Retina (tissue), 1 donor: ENCODE measurements at regions not wholly inside any gene's neighbourhood (a gene's known extent, or its start where the extent isn't known, plus 50 kb on each side); places are given as distances from the start of the nearest gene placed in this dataset.

Source experiments
- DNase-seq: peaks from one replicate; pipeline ENCODE4 v3.0.0-alpha.2; 2016

DNA sequence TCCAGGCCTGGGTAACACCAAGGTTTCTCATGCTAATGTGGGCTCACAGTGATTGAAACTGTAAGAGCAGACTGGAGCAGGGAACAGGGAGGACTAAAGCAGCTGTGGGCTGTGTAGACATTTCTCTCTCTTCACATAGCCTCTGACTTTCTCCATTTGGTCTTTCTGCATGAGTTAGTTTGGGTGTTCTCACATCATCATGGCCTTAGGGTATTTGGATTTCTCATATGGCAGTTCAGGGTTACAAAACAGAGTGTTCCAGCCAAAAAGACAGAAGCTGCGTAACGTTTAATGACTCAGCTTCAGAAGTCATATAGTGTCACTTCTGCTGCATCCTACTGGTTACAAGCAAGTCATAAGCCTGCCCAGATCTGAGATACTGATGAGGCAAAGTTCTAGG lies 52.0 kb upstream of the OSBPL8 start:
- DNase-seq: no peak

- no peak for DNase-seq
These were observed 54.8 kb upstream of the OSBPL8 start for GRCh38 chr12:76614364-76614763.

- DNase-seq: no peak
These were observed 58.5 kb upstream of the OSBPL8 start for GRCh38 chr12:76618031-76618430.

DNA sequence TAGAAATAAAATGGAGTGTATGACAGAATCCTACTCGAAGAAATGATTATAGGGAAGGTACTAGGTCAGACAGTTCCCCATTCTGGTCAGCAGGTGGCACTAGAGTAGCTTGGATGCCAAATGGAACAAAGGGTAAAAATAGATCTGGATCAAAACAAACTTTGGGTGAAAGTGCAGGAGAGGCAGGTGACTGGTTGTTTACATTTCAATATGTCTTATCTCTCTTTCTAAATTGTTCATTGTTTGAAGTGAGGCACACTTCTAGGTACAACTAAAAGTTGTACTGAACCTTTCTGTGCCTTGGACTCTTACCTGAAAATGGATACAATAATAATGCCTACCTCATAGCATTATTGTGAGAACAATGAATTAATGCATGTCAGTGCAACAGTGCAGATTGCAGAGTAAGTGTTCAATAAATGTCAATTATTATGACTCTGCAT lies 62.0 kb upstream of the OSBPL8 start:
- DNase-seq: peak; percentile 63

- DNase-seq: no peak
These were observed 62.8 kb upstream of the OSBPL8 start for GRCh38 chr12:76622351-76622750.

GRCh38 chr12:76622915-76623314 lies 63.3 kb upstream of the OSBPL8 start:
- DNase-seq: no peak

DNA sequence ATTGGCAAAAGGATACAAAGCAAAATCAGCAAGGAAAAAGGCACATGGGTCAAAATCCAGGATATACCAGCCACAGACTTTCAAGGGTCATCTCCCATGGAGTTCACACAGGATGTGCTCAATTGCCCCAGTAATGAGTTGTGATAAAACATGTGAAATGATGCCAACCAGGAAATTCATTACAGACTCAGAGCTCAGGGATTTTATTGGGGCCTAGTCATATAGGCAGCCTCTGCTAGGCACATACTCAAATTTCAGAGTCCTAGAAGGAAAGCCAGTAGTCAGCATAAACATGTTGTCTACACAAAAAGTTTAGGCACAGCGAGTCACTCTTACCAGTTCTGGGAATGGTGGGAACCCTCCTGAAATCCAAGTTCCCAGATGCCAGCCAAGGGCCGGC lies 64.4 kb upstream of the OSBPL8 start:
- no peak for DNase-seq

- DNase-seq: no peak
These were observed 68.0 kb upstream of the OSBPL8 start for GRCh38 chr12:76627346-76628135.

DNA sequence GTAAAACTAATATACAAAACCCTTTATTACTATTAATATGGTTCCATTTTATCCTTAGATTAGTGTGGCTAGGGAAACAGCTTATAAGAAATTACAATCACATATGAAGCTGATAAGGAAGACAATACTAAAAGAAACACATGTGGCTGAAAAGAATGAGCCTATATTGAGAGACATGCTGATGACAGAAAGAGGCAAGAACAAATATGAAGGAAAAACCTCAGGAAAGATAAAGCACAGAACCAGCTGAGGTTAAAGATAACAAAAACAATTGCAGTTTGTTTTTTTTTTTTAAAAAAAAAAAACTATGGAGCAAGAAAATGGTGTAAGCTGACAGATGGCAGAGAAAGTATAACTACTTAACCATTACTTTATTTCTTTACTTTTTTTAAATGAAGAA lies 69.2 kb upstream of the OSBPL8 start:
- no peak for DNase-seq

GRCh38 chr12:76631741-76632140 lies 72.2 kb upstream of the OSBPL8 start:
- no peak for DNase-seq

- DNase-seq: no peak
These were observed 73.8 kb upstream of the OSBPL8 start for GRCh38 chr12:76633415-76633814.

DNA sequence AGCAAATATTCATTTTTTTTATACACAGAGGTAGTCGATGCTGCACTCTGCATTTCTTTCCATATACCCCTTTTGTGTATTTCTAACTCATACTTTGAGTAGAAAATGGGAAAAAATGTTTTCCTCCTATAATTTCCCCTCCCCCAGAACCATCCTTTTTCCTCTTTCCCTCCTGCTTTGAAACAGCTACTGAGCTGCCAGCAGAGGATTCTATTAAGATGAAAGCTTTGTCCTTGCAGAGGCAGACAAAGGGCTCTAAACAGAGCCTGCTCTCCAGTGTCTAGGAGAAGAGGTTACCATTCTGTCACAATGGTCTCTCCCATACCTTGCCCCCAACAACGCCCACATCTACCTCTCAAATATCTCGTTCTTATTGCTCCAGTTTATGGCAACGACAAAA lies 74.6 kb upstream of the OSBPL8 start:
- DNase-seq: no peak

GRCh38 chr12:76636121-76636692 lies 76.6 kb upstream of the OSBPL8 start:
- DNase-seq: no peak

- no peak for DNase-seq
These were observed 78.2 kb upstream of the OSBPL8 start for GRCh38 chr12:76637807-76638206.

- DNase-seq: no peak
These were observed 80.1 kb upstream of the OSBPL8 start for GRCh38 chr12:76639646-76640045.

GRCh38 chr12:76641073-76641472 lies 81.5 kb upstream of the OSBPL8 start:
- DNase-seq: no peak

- DNase-seq: no peak
These were observed 82.4 kb upstream of the OSBPL8 start for GRCh38 chr12:76641961-76642360.

DNA sequence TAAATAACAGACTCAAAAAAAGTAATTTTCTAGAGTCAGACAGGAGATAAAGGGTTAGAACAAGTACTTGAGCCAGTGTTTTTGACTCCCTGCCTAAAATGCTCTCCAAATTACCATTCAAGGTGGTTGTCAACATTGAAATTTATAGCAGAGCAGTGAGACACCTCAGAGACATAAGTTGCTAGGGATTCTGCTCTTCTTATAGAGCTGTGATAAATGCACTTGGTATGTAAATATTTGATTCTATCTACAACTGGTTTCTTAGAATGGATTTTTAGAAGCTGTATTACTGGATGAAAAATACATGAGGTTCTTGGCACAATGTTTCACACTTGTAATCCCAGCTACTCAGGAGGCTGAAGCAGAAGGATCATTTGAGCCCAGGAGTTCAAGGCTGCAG lies 83.9 kb upstream of the OSBPL8 start:
- DNase-seq: no peak

DNA sequence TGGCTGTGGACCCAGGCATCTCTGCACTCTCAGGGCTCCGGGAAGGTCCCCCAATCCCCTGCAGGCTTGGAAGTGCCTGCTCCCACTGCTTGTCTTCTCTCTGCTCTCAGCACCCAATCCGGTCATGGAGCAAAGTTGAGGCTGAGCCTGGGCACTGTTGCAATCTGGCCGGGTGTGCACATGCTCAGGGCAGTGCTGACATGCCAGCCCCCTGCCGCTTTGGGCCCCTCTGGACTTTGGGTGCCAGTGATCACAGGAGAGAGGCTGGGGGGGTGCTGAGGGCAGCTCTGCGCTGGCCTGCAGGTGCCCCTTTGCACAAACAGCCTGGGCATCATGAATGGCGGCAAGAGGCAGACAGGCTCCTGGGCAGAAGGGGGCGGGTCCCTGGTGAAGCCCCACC lies 85.4 kb upstream of the OSBPL8 start:
- no peak for DNase-seq

DNA sequence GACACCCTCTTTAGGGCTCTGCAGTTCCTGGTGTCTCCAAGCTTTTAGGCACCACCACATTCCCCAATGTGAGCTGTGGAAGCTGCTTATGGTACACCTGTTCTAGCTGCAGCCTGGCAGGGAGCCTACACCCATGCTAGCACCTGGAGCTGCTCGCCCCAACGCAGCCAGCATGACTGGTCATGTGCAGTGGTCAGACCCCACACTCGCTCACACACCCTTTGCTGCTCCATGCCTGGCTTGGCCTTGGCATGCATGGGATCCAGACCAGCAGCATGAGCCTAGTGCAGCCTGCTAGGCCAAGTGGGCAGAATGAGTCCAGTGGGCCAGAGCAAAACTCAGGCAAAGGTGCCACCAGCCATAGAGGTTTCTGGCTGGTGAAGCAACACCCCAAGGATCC lies 86.4 kb upstream of the OSBPL8 start:
- no peak for DNase-seq

DNA sequence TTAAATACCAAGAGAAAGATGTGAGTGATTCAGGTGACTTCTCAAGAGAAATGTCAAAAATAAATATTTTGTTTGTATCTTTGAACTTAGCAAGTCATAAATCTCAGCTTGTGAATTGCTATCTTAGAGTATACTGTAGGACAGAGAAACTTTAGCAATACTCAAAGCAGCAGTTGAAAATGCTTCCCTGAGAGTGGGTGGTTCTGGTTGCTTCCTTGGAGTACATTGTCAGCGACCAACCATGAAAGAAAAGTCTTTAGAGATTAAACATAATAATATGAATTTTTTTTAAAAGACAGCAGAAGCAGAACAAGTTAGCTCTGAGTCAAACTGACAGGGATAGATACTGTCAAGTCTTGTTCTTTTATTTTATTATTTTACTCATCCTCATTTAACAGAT lies 86.8 kb upstream of the OSBPL8 start:
- no peak for DNase-seq

DNA sequence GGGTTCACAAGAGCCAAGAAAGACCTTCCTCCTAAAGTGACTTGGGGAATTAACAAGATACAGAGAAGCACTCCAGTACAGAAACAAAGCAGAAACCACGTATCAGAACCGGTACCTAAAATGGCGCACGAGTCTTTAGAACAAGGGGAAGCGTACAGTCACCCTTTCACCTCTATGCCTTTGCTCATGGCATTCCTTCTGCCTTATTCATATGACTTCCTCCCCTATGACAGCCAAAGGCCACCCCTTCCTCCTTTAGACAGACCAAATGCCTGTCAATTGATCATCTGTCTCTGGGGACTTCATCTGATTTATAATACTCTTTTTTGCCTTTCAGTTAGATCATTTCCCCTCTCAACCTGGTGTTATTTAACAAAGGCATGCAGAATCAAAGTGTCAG lies 89.5 kb upstream of the OSBPL8 start:
- no peak for DNase-seq

DNA sequence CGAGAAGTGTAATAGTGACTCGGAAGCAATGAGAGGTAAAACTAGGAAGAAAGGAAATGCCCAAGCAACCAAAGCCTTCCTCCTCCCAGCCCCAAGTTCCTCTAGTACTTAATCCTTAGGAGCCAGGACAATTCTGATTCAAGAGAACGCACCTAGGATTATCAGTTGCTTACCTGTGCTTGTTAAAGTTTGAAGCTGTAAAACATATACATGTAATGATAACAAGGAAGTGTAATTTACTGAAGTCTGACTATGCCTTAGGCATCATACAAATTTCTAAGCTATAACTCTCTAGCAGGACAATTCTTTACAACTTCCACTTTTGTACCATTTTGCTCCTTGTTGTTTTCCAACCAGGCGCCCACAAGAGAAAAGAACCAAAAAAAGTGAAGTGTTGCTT lies 92.8 kb upstream of the OSBPL8 start:
- DNase-seq: no peak

- DNase-seq: no peak
These were observed 93.8 kb upstream of the OSBPL8 start for GRCh38 chr12:76653342-76653741.

GRCh38 chr12:76664731-76665130 lies 99.2 kb upstream of the ZDHHC17 start:
- DNase-seq: no peak
